Loucy (cell line): ENCODE measurements at regions not wholly inside any gene's neighbourhood (a gene's known extent, or its start where the extent isn't known, plus 50 kb on each side); places are given as distances from the start of the nearest gene placed in this dataset.

Experiments used
- H2AFZ ChIP-seq: fragments of 200-600 bp; sonication (generic); 2 replicates; pipeline ENCODE4 v1.6.0; 2016; ENCODE audit warnings: antibody characterized with exemption, mild to moderate bottlenecking, low read length, moderate library complexity
- H3F3A ChIP-seq: fragments of 200-600 bp; 2 replicates; pipeline ENCODE4 v1.6.0; 2016; ENCODE audit warnings: antibody characterized with exemption, low read depth, mild to moderate bottlenecking
- H3K27me3 ChIP-seq: fragments of 200-600 bp; sonication (generic); 2 replicates; pipeline ENCODE4 v1.6.1; 2014; ENCODE audit warnings: low read length, mild to moderate bottlenecking; ENCODE audit not compliant: insufficient read depth, poor library complexity, severe bottlenecking
- H3K36me3 ChIP-seq: fragments of 200-600 bp; sonication (generic); 2 replicates; pipeline ENCODE4 v1.6.1; 2016; ENCODE audit warnings: low read length; ENCODE audit not compliant: insufficient read depth
- H3K4me1 ChIP-seq: fragments of 200-600 bp; sonication (generic); 2 replicates; pipeline ENCODE4 v1.5.1; 2014; ENCODE audit warnings: low read length, mild to moderate bottlenecking; ENCODE audit not compliant: insufficient read depth, poor library complexity, severe bottlenecking
- H3K4me2 ChIP-seq: fragments of 200-600 bp; sonication (generic); 2 replicates; pipeline ENCODE4 v1.6.0; 2014; ENCODE audit warnings: antibody characterized with exemption, low read length, low read depth, mild to moderate bottlenecking; ENCODE audit not compliant: poor library complexity, severe bottlenecking
- H3K4me3 ChIP-seq: fragments of 200-600 bp; sonication (generic); 2 replicates; pipeline ENCODE4 v1.5.1; 2014; ENCODE audit warnings: low read length, mild to moderate bottlenecking, mixed read lengths; ENCODE audit not compliant: poor library complexity, severe bottlenecking
- H3K79me2 ChIP-seq: fragments of 200-600 bp; sonication (generic); 2 replicates; pipeline ENCODE4 v1.6.1; 2014; ENCODE audit warnings: low read length; ENCODE audit not compliant: insufficient read depth
- H3K9ac ChIP-seq: fragments of 200-600 bp; sonication (generic); 2 replicates; pipeline ENCODE4 v1.6.0; 2014; ENCODE audit warnings: mild to moderate bottlenecking, low read depth, low read length, moderate library complexity; ENCODE audit not compliant: poor library complexity, severe bottlenecking
- H3K9me2 ChIP-seq: fragments of 200-600 bp; sonication (generic); replicated peaks from 2 replicates; pipeline ENCODE4 v1.6.1; 2016; ENCODE audit warnings: low read depth, low read length, mixed read lengths
- H3K9me3 ChIP-seq: fragments of 200-600 bp; sonication (generic); 2 replicates; pipeline ENCODE4 v1.6.1; 2014; ENCODE audit warnings: mild to moderate bottlenecking, antibody characterized with exemption, low read length, low read depth; ENCODE audit not compliant: insufficient read depth
- H4K20me1 ChIP-seq: fragments of 200-600 bp; sonication (generic); 2 replicates; pipeline ENCODE4 v1.6.0; 2014; ENCODE audit warnings: antibody characterized with exemption, low read length, mild to moderate bottlenecking; ENCODE audit not compliant: insufficient read depth, poor library complexity, severe bottlenecking
- CTCF ChIP-seq: fragments of 200-600 bp; sonication (generic); conservative IDR thresholded peaks from 2 replicates; pipeline ENCODE4 v1.5.1; 2014; ENCODE audit warnings: mild to moderate bottlenecking, antibody characterized with exemption, low read length
- EZH2phosphoT487 ChIP-seq: fragments of 200-600 bp; IDR thresholded peaks from 2 replicates; pipeline ENCODE4 v1.6.1; 2018; ENCODE audit warnings: antibody characterized with exemption, mild to moderate bottlenecking, moderate library complexity, borderline replicate concordance

GRCh38 chr13:73932091-73932490, 202.1 kb downstream of the KLF12 start:
- Histone ChIP-seq H3K27me3 (no peaks in the 10 kb centered on the region), H3K9me3 (no peaks in the 10 kb centered on the region)

GRCh38 chr13:73929287-73929932, 204.8 kb downstream of the KLF12 start:
- no peaks in the 10 kb centered on the region for H4K20me1 ChIP-seq
- H3F3A ChIP-seq = no peaks in the 10 kb centered on the region
- no peak overlapping the region for H2AFZ ChIP-seq
- no peaks in the 10 kb centered on the region for H3K9me2 ChIP-seq
- H3K27me3 ChIP-seq = no peaks in the 10 kb centered on the region
- H3K9ac ChIP-seq = no peak overlapping the region
- H3K4me3 ChIP-seq = no peak overlapping the region
- no peaks in the 10 kb centered on the region for H3K79me2 ChIP-seq
- H3K36me3 ChIP-seq = no peaks in the 10 kb centered on the region
- H3K9me3 ChIP-seq = no peaks in the 10 kb centered on the region
- no peaks in the 10 kb centered on the region for H3K4me1 ChIP-seq
- TF ChIP-seq CTCF (no peak), EZH2phosphoT487 (no peak)
- no peak overlapping the region for H3K4me2 ChIP-seq

More at GRCh38 chr13:73932091-73932490, 202.1 kb downstream of the KLF12 start:
- Histone ChIP-seq H3K4me1 (no peaks in the 10 kb centered on the region), H3K9me2 (no peaks in the 10 kb centered on the region), H4K20me1 (no peaks in the 10 kb centered on the region), H3K4me2 (no peak overlapping the region), H3F3A (no peaks in the 10 kb centered on the region), H3K36me3 (no peaks in the 10 kb centered on the region), H2AFZ (no peak overlapping the region), H3K9ac (no peak overlapping the region), H3K4me3 (no peak overlapping the region), H3K79me2 (no peaks in the 10 kb centered on the region)
- no peak for TF ChIP-seq EZH2phosphoT487
- TF ChIP-seq CTCF = no peak

- Histone ChIP-seq H3K9ac (no peak overlapping the region), H3K27me3 (no peaks in the 10 kb centered on the region), H3K79me2 (no peaks in the 10 kb centered on the region), H3K9me2 (no peaks in the 10 kb centered on the region), H3K36me3 (no peaks in the 10 kb centered on the region), H3K4me2 (no peak overlapping the region), H3K4me1 (no peaks in the 10 kb centered on the region), H3F3A (no peaks in the 10 kb centered on the region), H2AFZ (no peak overlapping the region), H3K4me3 (no peak overlapping the region), H4K20me1 (no peaks in the 10 kb centered on the region), H3K9me3 (no peaks in the 10 kb centered on the region)
- no peak for TF ChIP-seq CTCF
- TF ChIP-seq EZH2phosphoT487 = no peak
These were observed 209.6 kb downstream of the KLF12 start for GRCh38 chr13:73924607-73925006.
